ENCODE measurements at regions not wholly inside any gene's neighbourhood (a gene's known extent, or its start where the extent isn't known, plus 50 kb on each side); places are given as distances from the start of the nearest gene placed in this dataset.
"Not testable (repeated sequence)": the region's sequence is repeated elsewhere in the genome, so short reads cannot be mapped to it uniquely, and the experiment has no call there.

DNA sequence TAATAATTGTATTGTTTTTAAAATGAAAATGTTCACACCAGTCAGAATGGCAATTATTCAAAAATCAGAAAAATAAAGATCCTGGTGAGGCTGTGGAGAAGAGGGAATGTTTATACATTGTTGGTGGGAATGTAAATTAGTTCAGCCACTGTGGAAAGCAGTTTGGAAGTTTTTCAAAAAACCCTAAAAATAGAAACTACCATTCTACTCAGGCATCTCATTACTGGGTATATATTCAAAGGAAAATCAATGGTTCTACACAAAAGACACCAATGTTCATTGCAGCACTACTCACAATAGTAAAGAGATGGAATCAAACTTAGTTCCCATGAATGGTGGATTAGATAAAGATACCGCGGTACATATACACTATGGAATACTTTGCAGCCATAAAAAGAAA is 461.5 kb upstream of the ADGRB3 start:
- Histone ChIP-seq H3K4me3 (no peak overlapping the region), H3K27ac (no peak overlapping the region)

DNA sequence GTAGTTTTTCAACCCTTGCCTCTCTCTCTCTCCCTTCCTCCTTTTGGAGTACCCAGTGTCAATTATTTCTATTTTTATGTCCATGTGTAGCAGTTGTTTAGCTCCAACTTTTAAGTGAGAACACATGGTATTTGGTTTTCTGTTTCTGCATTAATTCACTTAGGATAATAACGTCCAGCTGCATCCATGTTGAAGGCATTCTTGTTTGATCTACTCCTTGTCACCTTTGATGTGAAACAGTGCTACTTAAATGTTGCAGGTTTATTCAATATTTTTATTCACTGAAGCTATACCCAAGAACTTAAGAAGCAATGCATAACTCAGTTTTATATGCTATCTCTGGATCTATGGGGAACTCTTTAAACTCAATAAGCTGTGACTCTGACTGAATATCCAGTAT is 465.2 kb upstream of the ADGRB3 start:
- no peak overlapping the region for H3K27ac ChIP-seq
- H3K4me3 ChIP-seq: no peak overlapping the region

DNA sequence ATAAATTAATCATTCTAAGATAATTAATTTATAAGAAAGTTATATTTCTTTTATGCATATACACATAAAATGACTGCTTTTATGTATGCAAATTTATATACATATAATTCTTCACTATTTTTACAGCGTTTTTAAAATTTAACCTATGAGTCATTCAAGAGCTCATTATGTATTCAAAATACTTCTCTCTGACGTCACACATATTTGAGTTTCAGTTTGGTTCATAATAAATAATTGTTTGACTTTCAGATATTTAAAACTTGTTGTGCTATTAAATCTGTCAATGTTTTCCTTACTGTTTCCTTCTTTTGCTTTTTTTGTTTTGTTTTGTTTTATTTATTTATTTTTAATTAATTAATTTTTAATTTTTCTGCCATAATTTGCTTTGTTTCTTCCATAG is 467.5 kb upstream of the ADGRB3 start:
- Histone ChIP-seq H3K27ac (no peak overlapping the region), H3K4me3 (no peak overlapping the region)

DNA sequence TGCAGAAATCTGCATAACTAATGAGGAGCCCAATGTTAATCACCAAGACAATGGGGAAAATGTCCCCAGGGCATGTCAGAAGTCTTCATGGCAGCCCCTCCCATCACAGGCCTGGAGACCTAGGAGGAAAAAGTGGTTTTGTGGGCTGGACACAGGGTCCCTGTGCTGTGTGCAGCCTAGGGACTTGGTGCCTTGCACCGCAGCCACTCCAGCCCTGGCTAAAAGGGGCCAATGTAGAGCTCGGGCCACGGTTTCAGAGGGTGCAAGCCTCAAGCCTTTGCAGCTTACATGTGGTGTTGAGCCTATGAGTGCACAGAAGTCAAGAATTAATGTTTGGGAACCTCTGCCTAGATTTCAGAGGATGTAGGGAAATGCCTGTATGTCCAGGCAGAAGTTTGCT is 474.3 kb upstream of the ADGRB3 start:
- H3K4me3 ChIP-seq, H3K27ac ChIP-seq: not testable (repeated sequence)

DNA sequence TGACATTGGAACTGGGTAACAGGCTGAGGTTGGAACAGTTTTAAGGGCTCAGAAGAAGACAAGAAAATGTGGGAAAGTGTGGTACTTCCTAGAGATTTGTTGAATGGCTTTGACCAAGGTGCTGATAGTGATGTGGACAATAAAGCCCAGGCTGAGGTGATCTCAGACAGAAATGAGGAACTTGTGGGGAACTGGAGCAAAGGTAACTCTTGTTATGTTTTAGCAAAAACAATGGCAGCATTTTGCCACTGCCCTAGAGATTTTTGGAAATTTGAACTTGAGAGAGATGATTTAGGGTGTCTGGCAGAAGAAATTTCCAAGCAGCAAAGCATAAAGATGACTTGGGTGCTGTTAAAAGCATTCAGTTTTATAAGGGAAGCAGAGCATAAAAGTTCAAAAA is 474.7 kb upstream of the ADGRB3 start:
- Histone ChIP-seq H3K27ac (no peak overlapping the region), H3K4me3 (no peak overlapping the region)

DNA sequence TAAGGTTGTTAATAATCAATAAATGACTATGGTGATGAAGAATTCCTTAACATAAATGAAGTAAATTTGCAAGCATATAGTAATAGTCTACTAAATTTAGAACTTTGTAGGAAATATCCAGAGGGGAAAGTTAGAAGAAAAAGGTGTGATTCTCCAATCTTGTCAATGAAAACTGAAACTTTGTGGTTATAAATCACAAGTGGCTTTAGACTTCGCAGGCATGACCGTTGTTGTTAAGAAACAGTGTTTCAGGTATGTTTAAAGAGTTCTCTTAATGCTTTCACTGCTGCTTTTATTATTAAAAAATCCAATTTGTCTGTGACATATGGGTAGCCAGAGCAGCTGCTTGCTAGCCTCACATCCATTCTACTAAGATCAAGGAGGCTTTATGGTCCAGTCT is 475.6 kb upstream of the ADGRB3 start:
- H3K4me3 ChIP-seq: no peak overlapping the region
- no peak overlapping the region for H3K27ac ChIP-seq

DNA sequence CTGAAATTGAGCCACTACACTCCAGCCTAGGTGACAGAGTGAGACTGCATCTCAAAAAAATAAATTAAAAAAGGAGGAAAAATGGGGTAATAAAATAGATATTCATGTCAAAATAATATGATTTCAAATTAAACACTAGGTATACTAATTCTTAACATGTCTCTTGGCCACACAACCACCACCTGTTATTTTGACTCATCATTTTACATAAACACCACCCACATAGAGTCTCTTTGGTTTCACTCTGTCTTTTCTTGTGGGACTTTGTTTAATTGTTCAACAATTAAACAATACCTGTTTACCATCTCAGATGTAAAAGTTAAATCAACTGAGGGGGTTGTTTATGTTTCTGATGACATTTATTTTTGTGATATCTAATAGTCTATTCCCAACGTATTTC is 476.8 kb upstream of the ADGRB3 start:
- no peak overlapping the region for H3K4me3 ChIP-seq
- H3K27ac ChIP-seq: no peak overlapping the region

DNA sequence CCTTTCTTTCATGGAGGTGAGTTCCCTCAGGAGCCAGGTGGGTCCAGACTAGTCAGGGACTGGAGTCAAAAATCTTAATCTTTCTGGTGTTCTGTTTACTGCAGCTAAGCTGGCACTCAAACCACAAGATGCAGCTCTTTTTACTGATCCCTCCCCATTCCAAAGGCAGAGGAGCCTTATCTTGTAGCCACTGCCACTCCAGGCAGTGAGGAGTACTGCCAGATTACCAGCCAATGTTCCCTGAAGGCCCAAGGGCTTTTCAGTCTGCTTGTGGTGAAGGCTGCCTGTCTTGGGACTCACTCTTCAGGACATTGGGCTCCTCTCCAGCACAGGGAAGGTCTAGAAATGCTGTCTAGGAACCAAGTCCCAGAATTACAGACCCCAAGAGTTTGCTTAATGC is 490.4 kb upstream of the ADGRB3 start:
- H3K4me3 ChIP-seq: no peak overlapping the region
- no peak overlapping the region for H3K27ac ChIP-seq

DNA sequence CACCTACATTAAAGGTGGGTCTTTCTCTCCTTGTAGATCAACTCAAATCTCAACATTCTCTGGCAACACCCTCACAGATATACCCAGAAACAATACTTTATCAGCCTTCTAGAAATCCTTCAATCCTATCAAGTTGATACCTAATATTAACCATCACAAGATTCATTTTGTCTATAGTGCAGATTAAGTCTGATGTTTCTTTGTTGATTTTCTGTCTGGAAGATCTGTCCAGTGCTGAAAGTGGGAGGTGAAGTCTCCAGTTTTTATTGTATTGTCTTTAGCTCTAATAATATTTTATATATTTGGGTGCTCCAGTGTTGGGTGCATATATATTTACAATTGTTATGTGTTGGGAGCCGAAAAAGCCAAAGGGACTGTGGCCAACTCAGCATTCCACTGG is 493.9 kb upstream of the ADGRB3 start:
- Histone ChIP-seq H3K4me3 (no peak overlapping the region), H3K27ac (no peak overlapping the region)

DNA sequence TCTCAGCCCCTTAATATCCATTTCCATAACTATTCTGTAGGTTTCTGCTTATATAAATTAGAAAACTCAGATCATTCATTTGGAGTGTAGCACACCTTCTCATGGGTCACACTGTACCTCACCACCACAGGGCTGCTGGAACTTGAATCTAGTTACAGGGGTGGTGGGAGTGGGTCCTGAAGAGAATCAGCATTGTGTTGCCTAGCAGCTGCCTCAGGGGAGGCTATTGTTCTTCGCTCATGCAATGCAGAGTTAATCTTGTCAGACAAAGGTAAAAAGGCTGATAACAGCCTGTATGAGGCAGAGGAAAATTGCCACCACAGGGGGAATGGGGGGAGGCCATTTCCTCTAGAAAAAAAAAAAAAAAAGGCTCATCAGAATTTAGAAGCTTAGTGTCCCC is 496.0 kb upstream of the ADGRB3 start:
- H3K4me3 ChIP-seq: no peak overlapping the region
- H3K27ac ChIP-seq: no peak overlapping the region

DNA sequence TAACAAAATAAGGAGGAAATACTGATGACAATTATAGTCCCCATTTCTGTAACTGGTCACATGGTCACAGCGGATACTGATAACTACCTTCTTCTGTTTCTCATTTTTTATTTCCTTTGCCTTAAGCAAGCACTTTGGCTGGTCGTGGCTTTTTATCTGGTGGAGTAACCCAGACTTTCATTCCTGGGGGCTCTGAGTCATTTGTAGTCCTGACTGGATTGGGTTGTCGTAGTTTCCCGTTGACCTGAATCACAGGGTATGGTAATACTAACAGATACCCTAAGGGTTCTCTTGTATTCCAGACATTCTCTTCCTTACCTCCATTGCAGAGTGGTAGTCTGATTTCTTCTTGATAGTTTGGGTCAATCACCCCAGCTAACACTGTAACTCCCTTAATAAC is 500.3 kb upstream of the ADGRB3 start:
- no peak overlapping the region for H3K4me3 ChIP-seq

DNA sequence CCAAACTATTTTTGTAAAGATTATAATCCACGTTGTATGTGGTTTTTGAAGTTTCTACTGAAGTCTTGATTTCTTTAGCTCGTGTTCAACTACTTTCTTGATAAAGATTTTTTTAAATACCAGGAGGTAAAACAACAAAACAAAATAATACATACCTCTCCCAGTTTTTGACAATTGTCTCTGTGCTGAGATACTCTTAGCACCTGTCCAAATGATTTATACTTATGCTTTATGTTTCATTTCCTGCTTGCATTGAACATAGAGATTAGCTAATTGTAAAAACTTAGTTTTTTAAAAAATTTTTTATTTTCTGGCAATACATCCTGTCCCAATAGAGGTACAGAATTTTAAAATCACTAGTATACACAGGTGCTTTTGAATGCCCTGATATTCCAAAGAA is 506.9 kb upstream of the ADGRB3 start:
- H3K4me3 ChIP-seq: no peak overlapping the region
- H3K27ac ChIP-seq: no peak overlapping the region

More for the DNA sequence above, 500.3 kb upstream of the ADGRB3 start:
- no peak overlapping the region for H3K27ac ChIP-seq

DNA sequence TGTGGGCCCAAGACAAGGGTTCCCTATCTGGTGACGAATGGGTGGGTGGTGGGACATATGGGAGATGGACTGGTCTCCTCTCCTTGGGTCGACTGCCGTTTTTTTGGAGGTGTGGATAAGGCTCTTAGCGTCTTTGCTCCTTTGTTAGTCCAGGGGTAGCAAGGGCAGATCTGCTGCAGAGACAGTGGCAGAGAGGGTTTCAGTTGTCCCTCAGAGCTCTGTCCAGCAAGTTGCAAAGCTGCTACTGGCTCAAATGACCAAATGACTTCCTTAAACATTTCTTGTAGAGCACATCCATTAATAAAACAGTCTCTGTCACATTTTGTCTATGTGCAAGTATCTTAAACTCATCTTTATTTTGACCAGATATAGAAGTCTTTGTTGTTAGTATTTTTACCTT is 508.0 kb upstream of the ADGRB3 start:
- Histone ChIP-seq H3K27ac (no peak overlapping the region), H3K4me3 (no peak overlapping the region)

DNA sequence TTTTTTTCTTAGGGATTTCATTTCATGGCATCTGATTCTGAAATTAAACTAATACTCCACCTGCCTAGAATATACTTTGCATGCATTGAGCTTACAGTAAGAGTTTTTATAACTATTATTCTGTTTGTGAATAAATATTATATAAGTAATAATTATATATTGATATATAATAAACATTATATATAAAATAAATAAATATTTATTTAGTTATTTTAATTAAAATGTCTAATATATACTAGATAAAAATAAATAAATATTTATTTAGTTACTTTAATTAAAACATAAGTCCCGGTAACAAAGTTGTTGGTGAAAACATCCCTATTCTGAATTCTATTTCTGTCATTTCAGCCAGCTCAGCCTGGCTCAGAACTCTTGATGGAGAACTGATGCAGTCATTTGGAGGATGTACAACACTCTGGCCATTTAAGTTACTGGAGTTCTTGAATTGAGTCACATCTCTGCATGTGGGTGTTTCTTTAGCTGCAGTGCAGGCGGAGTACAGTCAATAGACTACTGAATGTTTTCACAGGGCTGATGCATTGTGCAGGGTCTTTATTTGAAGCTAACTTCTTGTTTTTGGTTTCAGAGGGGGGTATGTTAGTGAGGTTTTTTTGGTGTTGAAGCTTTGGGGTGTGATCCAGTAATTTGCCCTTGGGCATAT is 508.9 kb upstream of the ADGRB3 start:
- Histone ChIP-seq H3K4me3 (no peak overlapping the region), H3K27ac (no peak overlapping the region)

DNA sequence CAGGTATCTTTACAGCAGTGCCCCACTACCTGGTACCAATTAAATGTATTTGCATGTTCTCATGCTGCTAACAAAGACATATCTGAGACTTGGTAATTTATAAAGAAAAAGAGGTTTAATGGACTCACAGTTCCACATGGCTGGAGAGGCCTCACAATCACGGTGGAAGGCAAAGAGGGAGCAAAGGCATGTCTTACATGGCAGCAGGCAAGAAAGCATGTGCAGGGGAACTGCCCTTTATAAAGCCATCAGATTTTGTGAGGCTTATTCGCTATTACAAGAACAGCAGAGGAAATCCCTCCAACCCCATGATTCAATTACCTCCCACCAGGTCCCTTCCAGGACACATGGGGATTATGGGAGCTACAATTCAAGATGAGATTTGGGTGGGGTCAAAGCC is 512.1 kb upstream of the ADGRB3 start:
- H3K4me3 ChIP-seq, H3K27ac ChIP-seq: not testable (repeated sequence)

DNA sequence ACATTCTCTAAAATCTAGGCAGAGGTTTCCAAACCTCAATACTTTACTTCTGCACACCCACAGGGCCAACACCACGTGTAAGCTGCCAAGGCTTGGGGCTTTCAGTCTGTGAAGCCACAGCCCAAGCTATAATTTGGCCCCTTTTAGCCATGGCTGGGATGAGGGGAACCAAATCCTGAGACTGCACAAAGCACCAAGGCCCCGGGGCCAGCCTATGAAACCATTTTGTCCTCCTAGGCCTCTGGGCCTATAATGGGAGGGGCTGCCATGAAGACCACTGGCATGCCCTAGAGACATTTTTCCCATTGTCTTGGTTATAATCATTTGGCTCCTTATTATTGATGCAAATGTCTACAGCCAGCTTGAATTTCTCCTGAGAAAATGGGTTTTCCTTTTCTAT is 513.0 kb upstream of the ADGRB3 start:
- Histone ChIP-seq H3K27ac (no peak overlapping the region), H3K4me3 (no peak overlapping the region)

DNA sequence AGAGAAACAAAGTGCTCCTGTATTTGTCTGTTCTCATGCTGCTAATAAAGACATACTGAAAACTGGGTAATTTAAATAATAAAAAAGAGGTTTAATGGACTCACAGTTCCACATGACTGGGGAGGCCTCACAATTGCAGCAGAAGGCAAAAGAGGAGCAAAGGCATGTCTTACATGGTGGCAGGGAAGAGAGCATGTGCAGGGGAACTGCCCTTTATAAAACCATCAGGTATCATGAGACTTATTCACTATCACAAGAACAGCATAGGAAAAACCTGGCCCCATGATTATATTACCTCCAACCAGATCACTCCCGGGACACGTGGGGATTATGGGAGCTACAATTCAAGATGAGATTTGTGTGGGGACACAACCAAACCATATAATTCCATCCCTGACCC is 514.1 kb upstream of the ADGRB3 start:
- not testable (repeated sequence) for H3K27ac ChIP-seq, H3K4me3 ChIP-seq

DNA sequence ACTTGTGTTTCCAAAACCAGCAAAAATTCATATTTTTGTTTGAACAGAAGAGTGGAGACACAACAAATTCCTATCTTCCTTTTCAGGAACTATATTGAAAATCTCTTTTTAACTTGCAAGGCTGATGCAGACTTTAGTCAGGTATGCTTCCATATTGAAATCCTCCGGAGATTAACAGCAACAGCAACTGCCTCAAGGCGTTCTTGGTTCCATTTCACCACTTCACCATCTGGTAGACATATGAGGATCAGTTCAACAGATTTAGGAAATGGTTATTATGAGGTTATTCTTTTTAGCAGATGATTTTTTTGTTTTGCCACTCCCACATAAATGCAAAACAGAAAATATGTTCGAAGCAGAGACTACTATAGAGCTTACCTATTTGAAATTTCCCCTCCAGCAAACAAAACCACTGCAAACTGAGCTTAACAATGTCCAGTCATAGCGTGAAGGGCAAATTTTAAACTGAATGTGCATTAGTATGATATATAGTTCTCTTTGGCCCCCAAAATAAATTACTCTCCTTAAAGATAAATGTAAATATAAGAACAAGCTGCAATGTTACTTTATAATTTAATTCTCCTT is 520.5 kb upstream of the ADGRB3 start:
- Histone ChIP-seq H3K4me3 (no peak overlapping the region), H3K27ac (no peak overlapping the region)

DNA sequence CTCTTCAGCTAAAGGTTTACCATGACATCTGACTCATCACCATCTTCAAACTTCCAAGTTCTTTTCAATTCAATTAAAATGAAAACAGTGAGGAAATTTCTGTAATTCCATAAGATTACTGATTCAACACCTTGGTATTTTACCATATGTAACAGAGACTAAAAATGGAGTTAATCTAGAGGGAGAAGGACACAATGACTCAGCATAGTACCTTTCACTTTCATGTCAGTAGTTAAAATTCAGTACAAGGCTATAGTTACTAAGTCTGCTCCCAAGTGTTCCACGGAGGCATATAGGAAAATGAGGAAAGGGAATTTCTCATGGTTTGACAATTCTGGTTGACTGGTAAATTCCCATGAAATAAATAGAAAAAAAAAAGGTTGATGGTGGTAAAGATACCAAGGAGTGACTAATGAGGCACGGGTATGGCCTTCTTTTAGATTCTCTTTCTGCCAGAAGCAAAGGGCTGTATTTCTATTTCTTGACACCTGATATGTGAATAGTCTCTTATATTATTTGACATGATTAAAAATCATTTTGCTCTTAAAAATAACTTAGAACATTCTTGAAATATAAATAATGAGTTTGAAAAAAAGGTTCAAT is 526.7 kb upstream of the ADGRB3 start:
- Histone ChIP-seq H3K27ac (no peak overlapping the region), H3K4me3 (no peak overlapping the region)

DNA sequence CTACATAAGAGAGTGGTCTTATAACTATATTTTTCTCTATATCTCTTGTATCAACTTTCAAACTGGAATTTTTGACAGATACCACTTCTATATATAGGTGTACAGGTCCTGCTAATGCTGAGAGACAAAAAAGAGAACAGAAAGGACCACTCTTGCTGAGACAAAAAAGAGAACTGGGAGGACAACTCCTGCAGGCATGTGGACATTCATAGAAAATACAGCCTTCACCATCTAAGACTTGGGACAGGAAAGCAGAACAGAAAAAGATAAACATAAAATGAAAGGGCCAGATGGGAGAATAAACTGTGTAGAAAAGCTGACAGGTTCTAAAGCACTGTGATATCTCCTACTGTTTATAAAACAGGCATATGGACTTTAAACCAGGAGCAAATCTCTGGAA is 541.0 kb upstream of the ADGRB3 start:
- no peak overlapping the region for H3K4me3 ChIP-seq

DNA sequence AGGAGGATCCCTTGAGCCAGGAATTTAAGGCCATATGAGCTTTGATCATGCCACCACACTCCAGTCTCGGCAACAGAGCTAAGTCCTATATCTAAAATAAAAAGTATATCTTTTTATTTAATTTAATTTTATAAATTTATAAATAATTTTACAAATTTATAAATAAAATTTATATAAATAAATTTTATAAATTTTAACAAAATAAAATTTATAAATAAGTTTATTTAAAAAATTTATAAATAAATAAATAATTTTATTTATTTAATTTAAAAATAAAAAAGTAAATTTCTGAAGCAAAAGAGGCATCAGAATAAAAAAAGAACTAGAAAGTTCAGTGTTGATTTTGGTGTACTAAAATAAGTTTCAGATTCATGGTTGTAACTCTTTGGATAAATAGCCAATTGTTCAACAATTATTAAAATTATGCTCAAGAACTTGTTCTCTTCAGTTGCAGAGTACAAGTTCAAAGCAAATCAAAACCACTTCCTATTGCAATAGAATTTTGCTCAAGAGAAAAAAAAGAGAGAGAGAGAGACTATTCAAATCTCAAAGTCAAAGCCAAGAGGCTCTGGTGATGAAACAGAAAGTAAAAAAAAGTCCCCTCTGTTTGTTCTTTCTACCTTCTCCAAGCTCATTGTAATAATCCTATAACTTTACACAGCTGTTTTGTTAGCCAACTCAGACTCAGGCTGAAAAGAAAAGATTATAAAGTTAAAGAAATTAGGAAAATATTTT is 547.5 kb upstream of the ADGRB3 start:
- Histone ChIP-seq H3K4me3 (no peak overlapping the region), H3K27ac (no peak overlapping the region)

More for the DNA sequence above, 541.0 kb upstream of the ADGRB3 start:
- H3K27ac ChIP-seq: no peak overlapping the region
